Endothelial cell of umbilical vein (primary cell): ENCODE measurements at regions not wholly inside any gene's neighbourhood (a gene's known extent, or its start where the extent isn't known, plus 50 kb on each side); places are given as distances from the start of the nearest gene placed in this dataset.
"Not testable (repeated sequence)": the region's sequence is repeated elsewhere in the genome, so short reads cannot be mapped to it uniquely, and the experiment has no call there.

Experiments
- BruUV-seq: library from RNA; stranded (reverse); fragments of 400-500 nt; replicated peaks from 2 replicates; lab custom pipeline; 2021; lab: Mats Ljungman, UMichigan
- CTCF ChIA-PET: fragments of 300-600, 350-600 bp; sonication (Branson Sonifier 250); formaldehyde crosslinking; loops from one replicate; lab custom pipeline; 2021; ENCODE audit warnings: antibody characterized with exemption, inconsistent platforms; lab: Charles Lee
- POLR2A ChIA-PET: fragments of 300-600, 350-600 bp; sonication (Branson Sonifier 250); formaldehyde crosslinking; loops from one replicate; lab custom pipeline; 2021; ENCODE audit warnings: antibody characterized with exemption, inconsistent platforms; lab: Charles Lee
- DNase-seq: peaks from one replicate; pipeline ENCODE4 v3.0.0-alpha.2; 2011; ENCODE audit warnings: low read depth, low spot score
- FAIRE-seq: peaks from 2 replicates; lab custom pipeline; 2011; peaks lifted over from hg19 to GRCh38; lab: Jason Lieb, UNC
- H2AFZ ChIP-seq: 2 replicates; pipeline ENCODE4 v1.6.0; 2012; ENCODE audit warnings: low read depth, low read length, control low read depth, inconsistent platforms
- H3K27ac ChIP-seq: 2 replicates; pipeline ENCODE4 v1.5.1; 2011; ENCODE audit warnings: low read depth, mild to moderate bottlenecking, control low read depth, low read length, moderate library complexity; ENCODE audit not compliant: insufficient read depth
- H3K27me3 ChIP-seq, 2 experiments: 2 replicates each; pipeline versions ENCODE4 v1.6.0 to v1.6.1; 2011; ENCODE audit warnings: low read length in 2 of 2, mixed read lengths in 1 of 2; ENCODE audit not compliant: control insufficient read depth in 2 of 2, insufficient read depth in 2 of 2
- H3K36me3 ChIP-seq, 2 experiments: 2 replicates in 1 of 2; 3 replicates in 1 of 2; pipeline ENCODE4 v1.5.1; 2011; ENCODE audit warnings: low read length in 2 of 2, mild to moderate bottlenecking in 1 of 2, moderate library complexity in 1 of 2; ENCODE audit not compliant: control insufficient read depth in 2 of 2, insufficient read depth in 2 of 2; ENCODE audit errors: extremely low read depth in 1 of 2
- H3K4me1 ChIP-seq: 3 replicates; pipeline ENCODE4 v1.5.1; 2011; ENCODE audit warnings: mild to moderate bottlenecking, low read length; ENCODE audit not compliant: control insufficient read depth, insufficient read depth; ENCODE audit errors: extremely low read depth
- H3K4me2 ChIP-seq: 2 replicates; pipeline ENCODE4 v1.6.1; 2011; ENCODE audit warnings: low read length, control low read depth, mixed read lengths; ENCODE audit not compliant: insufficient read depth
- H3K4me3 ChIP-seq, 3 experiments: fragments of 200-600 bp in 1 of 3; sonication (generic), shearing (Covaris generic) in 1 of 3; replicated peaks in 1 of 3; 2 replicates each; pipeline ENCODE4 v1.5.1; 2011 to 2016; ENCODE audit warnings: control low read depth in 3 of 3, low read length in 3 of 3, mild to moderate bottlenecking in 2 of 3, inconsistent platforms in 1 of 3, low read depth in 1 of 3, moderate library complexity in 1 of 3; ENCODE audit not compliant: insufficient read depth in 1 of 3
- H3K79me2 ChIP-seq: 2 replicates; pipeline ENCODE4 v1.6.0; 2012; ENCODE audit warnings: low read length, inconsistent platforms; ENCODE audit not compliant: control insufficient read depth, insufficient read depth
- H3K9ac ChIP-seq: replicated peaks from 2 replicates; pipeline ENCODE3; 2011; ENCODE audit warnings: low read length, control low read depth; ENCODE audit not compliant: insufficient read depth; ENCODE audit errors: extremely low read depth
- H3K9me1 ChIP-seq: replicated peaks from 3 replicates; pipeline ENCODE4 v1.6.0; 2011; ENCODE audit warnings: mild to moderate bottlenecking, low read length; ENCODE audit not compliant: control insufficient read depth, insufficient read depth; ENCODE audit errors: extremely low read depth
- H3K9me3 ChIP-seq: replicated peaks from 2 replicates; pipeline ENCODE4 v1.5.1; 2012; ENCODE audit warnings: low read length, inconsistent platforms; ENCODE audit not compliant: control insufficient read depth, insufficient read depth
- H4K20me1 ChIP-seq: replicated peaks from 2 replicates; pipeline ENCODE3; 2011; ENCODE audit warnings: mild to moderate bottlenecking, low read length; ENCODE audit not compliant: control insufficient read depth, insufficient read depth; ENCODE audit errors: extremely low read depth
- FOS ChIP-seq: IDR thresholded peaks from 2 replicates; pipeline ENCODE4 v1.6.1; 2011; ENCODE audit warnings: mild to moderate bottlenecking, low read length, moderate library complexity, borderline replicate concordance; ENCODE audit not compliant: insufficient read depth
- POLR2A ChIP-seq: IDR thresholded peaks from 2 replicates; pipeline ENCODE4 v1.6.1; 2012; ENCODE audit warnings: low read depth, mild to moderate bottlenecking, control low read depth, low read length
- POLR2AphosphoS5 ChIP-seq: IDR thresholded peaks from 2 replicates; pipeline ENCODE4 v1.6.1; 2012; ENCODE audit warnings: low read depth, mild to moderate bottlenecking, control low read depth, low read length, moderate library complexity; ENCODE audit not compliant: insufficient read depth
- dilution Hi-C: fragments of 300-500 bp; cut with MboI; formaldehyde crosslinking; loops from one replicate; pipeline ENCODE4 v1.15.0; 2019; ENCODE audit warnings: low sequenced_read_pairs; ENCODE audit not compliant: extremely low pct_ligation_motif_present
- intact Hi-C: fragments of 100-400 bp; cut with micrococcal nuclease; formaldehyde crosslinking; loops from one replicate; pipeline ENCODE4 v1.10.0; 2022
- TF ChIP-seq, protein P1 (sequence below): IDR thresholded peaks from 2 replicates; pipeline ENCODE4 v1.6.1; 2011; ENCODE audit not compliant: insufficient read depth, insufficient read length

DNA sequence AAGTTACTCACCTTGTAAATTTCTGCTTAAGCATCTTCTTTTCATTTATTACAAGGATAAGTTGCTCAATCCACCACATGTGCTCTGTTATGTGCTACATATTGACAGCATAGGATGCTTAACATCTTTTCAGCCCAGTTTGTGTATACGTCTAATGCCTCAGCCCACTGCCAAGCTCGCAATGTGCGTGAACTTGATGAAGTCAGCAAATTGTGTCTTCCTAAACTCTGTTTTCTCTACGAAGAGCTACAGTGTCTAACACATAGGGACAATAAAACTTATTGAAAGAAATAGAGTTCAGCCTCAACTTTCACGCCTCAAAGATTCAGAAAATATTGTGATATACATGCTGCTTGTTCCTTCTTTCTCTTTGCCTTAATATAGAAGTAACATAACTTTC, 500.0 kb downstream of the TFAP2B start:
- TF ChIP-seq FOS: no peak
- Histone ChIP-seq H3K4me3 (no peak overlapping the region), H3K79me2 (no peaks in the 10 kb centered on the region), H3K36me3 (no peaks in the 10 kb centered on the region), H3K4me2 (no peak overlapping the region), H3K4me1 (no peaks in the 10 kb centered on the region), H2AFZ (no peak overlapping the region), H4K20me1 (no peaks in the 10 kb centered on the region), H3K27me3 (no peaks in the 10 kb centered on the region), H3K9me3 (no peaks in the 10 kb centered on the region), H3K9me1 (no peaks in the 10 kb centered on the region), H3K27ac (no peak overlapping the region), H3K9ac (no peak overlapping the region)
- no TSS peak for BruUV-seq
- no peak for DNase-seq
- POLR2A ChIA-PET: no interaction called here
- dilution Hi-C loops (no loop called here), intact Hi-C loops (no loop called here)
- no peak for FAIRE-seq
- CTCF ChIA-PET: no interaction called here

DNA sequence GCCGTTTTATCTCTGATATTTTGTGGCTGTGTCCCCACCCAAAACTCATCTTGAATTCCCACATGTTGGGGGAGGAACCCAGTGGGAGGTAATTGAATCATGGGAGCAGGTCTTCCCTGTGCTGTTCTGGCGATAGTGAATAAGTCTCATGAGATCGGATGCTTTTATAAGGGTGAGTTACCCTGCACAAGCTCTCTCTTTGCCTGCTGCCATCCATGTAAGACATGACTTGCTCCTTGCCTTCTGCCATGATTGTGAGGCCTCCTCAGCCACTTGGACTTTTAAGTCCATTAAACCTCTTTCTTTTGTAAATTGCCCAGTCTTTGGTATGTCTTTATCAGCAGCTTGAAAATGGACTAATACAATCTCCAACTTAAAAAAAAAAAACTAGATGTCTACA, 502.8 kb downstream of the TFAP2B start:
- H3K36me3 ChIP-seq, H3K27ac ChIP-seq, H2AFZ ChIP-seq, H4K20me1 ChIP-seq, POLR2A ChIA-PET, H3K9me1 ChIP-seq, H3K9ac ChIP-seq, intact Hi-C loops, H3K4me2 ChIP-seq, CTCF ChIA-PET, BruUV-seq, dilution Hi-C loops, FAIRE-seq, H3K4me3 ChIP-seq, H3K27me3 ChIP-seq, H3K79me2 ChIP-seq, DNase-seq, H3K9me3 ChIP-seq, H3K4me1 ChIP-seq: not testable (repeated sequence)

DNA sequence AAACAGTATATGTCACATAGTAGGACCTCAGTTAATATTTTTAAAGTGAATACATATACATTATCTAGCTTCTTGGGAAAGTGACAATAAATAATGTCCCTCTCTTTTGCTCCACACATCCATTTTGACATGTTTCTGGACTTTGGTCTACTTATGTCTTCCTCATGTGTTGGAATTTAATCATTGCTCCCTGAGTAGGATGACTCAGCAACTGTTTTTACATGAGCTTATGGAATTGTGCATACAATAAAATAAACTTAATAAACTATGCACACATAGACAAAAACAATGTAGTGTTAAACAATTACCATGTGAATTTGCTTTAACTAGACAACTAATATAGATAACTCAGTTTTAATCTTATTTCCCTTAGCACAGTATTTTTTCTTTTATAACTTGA, 503.8 kb downstream of the TFAP2B start:
- POLR2A ChIA-PET: no interaction called here
- no peak for FAIRE-seq
- CTCF ChIA-PET: no interaction called here
- Histone ChIP-seq H3K4me1 (no peaks in the 10 kb centered on the region), H3K9me3 (no peaks in the 10 kb centered on the region), H3K36me3 (no peaks in the 10 kb centered on the region), H3K4me3 (no peak overlapping the region), H3K4me2 (no peak overlapping the region), H4K20me1 (no peaks in the 10 kb centered on the region), H3K9ac (no peak overlapping the region), H3K79me2 (no peaks in the 10 kb centered on the region), H3K27ac (no peak overlapping the region), H3K9me1 (no peaks in the 10 kb centered on the region), H2AFZ (no peak overlapping the region), H3K27me3 (no peaks in the 10 kb centered on the region)
- no peak for DNase-seq
- TF ChIP-seq POLR2AphosphoS5 (no peak), POLR2A (no peak)
- TF ChIP-seq, protein P1, sequence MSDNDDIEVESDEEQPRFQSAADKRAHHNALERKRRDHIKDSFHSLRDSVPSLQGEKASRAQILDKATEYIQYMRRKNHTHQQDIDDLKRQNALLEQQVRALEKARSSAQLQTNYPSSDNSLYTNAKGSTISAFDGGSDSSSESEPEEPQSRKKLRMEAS: no peak
- intact Hi-C loops: no loop called here
- dilution Hi-C loops: no loop called here
- no TSS peak for BruUV-seq
